Liver (tissue), 3 donors: ENCODE measurements at regions not wholly inside any gene's neighbourhood (a gene's known extent, or its start where the extent isn't known, plus 50 kb on each side); places are given as distances from the start of the nearest gene placed in this dataset.

ENCODE experiments used
- CTCF ChIP-seq: fragments of 150-350 bp; IDR thresholded peaks from 2 replicates; pipeline ENCODE4 v1.5.1; 2017; ENCODE audit warnings: improper control_type of control experiment, low read depth, low read length; ENCODE audit not compliant: missing input control
- FOXA1 ChIP-seq: IDR thresholded peaks from 2 replicates; pipeline ENCODE4 v1.6.1; 2016; ENCODE audit warnings: antibody characterized with exemption
- HNF4A ChIP-seq, 2 donors: conservative IDR thresholded peaks; 2 replicates each; pipeline ENCODE4 v1.6.1; 2016; ENCODE audit warnings: antibody characterized with exemption in 2 of 2, mild to moderate bottlenecking in 2 of 2
- RAD21 ChIP-seq, 2 donors: IDR thresholded peaks; 2 replicates each; pipeline ENCODE4 v1.6.1; 2016; ENCODE audit warnings: antibody characterized with exemption in 2 of 2, mild to moderate bottlenecking in 2 of 2
- YY1 ChIP-seq: IDR thresholded peaks from 2 replicates; pipeline ENCODE4 v1.6.1; 2016; ENCODE audit warnings: antibody characterized with exemption, mild to moderate bottlenecking
- ZBTB33 ChIP-seq: IDR thresholded peaks from 2 replicates; pipeline ENCODE4 v1.6.1; 2016; ENCODE audit warnings: antibody characterized with exemption
- donor health status: healthy.
- donor health status: healthy.

- TF ChIP-seq HNF4A (conservative IDR thresholded peaks at IDR 0.05) (no peak), RAD21 (IDR thresholded peaks at IDR 0.05) (no peak), CTCF (no peak), ZBTB33 (no peak), YY1 (no peak), FOXA1 (no peak)
Measured at GRCh38 chr9:78892182-78892581, 595.3 kb downstream of the PSAT1 start.
